ENCODE measurements at regions not wholly inside any gene's neighbourhood (a gene's known extent, or its start where the extent isn't known, plus 50 kb on each side); places are given as distances from the start of the nearest gene placed in this dataset.

DNA sequence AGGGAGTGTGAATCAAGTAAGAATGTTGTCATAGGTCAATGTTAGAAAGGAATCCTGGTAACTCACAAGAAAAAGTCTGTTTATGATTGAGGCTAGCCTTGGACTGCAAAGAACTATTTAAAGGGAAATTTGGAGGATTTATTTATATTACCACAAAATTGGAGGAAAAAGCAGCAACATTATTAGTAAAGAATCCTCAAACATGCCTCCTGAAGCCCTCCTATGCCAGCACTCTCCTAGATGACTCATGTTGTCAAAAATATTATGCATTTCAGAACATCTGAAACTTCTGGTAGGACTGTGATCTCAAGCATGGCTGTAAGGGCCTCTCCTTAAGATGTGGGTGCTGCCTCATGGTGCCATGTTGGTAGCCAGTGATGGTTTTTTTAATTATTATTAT lies 628.5 kb downstream of the CHSY3 start:
- no peak for TF ChIP-seq POLR2A (IDR thresholded peaks at IDR 0.05; ENCODE audit: low read depth, low read length)
- no peak for TF ChIP-seq POLR2AphosphoS5 (IDR thresholded peaks at IDR 0.05; ENCODE audit: low read depth, low read length)
- no peak for TF ChIP-seq SPI1 (IDR thresholded peaks at IDR 0.05; ENCODE audit: low read depth, low read length)
- no peak for TF ChIP-seq PAX5 (IDR thresholded peaks at IDR 0.05; ENCODE audit: insufficient read depth, low read length, severe bottlenecking)
- TF ChIP-seq TAF1 (IDR thresholded peaks at IDR 0.05; ENCODE audit: low read depth, low read length): no peak
- no peak for TF ChIP-seq POU2F2 (IDR thresholded peaks at IDR 0.05; ENCODE audit: low read depth, low read length)
